Activated CD4-positive, alpha-beta T cell treated with anti-CD3 and anti-CD28 coated beads, Interleukin-2, amount 50 U/mL, for 48 hours (primary cell): ENCODE measurements at regions not wholly inside any gene's neighbourhood (a gene's known extent, or its start where the extent isn't known, plus 50 kb on each side); places are given as distances from the start of the nearest gene placed in this dataset.
"Not testable (repeated sequence)": the region's sequence is repeated elsewhere in the genome, so short reads cannot be mapped to it uniquely, and the experiment has no call there.

Experiments
- DNase-seq, 2 experiments: peaks; one replicate each; pipeline ENCODE4 v3.0.0-alpha.2; 2020

DNA sequence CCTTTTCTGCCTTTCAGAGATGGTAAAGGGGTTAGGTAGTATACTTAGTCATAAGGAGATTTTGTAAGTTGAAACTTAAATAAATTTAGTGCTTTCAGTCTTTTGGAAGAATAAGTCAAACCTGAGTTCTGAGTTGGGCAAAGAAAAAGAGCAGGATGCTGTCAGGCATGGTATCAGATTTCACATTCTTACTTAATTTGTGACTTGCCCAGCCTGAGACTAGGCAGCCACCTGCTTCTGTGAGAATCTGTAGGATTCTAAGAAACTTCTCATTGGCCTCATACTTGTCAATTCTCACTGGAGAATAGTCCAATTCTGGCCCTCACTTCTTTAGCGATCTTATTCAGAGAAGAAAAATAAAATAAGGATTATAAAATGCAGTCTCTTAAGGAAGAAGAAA lies 577.5 kb downstream of the DIPK2A start:
- DNase-seq, result no peak

GRCh38 chr3:144552346-144553057 lies 580.9 kb downstream of the DIPK2A start:
- DNase-seq, result no peak

DNA sequence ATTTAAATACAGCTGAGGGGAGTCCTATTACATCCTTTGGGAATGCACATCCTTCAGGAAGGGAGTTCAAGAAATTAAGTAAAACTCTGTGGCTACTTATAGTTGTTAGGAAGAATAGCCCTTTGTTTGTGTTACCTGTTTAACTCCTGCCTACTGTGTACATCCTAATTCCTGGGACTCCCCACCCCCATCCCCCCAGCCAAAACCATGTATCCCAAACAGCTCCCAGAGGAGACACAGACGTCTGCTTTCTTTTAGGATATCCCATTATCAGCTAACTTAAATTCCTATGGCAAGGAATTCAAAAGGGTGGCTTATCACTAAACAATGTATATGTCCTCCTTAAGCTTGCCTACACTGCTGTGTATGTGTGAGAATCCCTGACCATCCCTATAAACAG lies 581.7 kb downstream of the DIPK2A start:
- DNase-seq, result no peak

DNA sequence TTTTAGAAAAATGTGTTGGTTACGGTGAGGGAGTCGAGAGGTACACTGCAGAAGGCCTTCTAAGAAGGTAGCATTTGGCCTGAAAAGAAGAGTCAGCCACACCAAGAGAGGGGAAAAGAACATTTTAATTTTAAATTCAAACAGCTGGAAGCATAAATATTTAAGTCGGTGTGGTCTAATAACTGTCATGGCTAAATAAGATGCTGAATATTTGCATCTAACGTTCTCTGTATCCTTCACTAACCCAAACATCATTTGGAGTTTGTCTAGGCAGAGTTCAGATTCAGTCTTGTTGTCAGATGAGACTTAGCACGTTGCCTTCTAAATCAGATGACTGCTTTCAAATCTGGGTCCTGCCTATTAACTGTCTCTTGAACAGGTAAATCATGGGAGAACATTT lies 583.3 kb downstream of the DIPK2A start:
- DNase-seq, result no peak

- DNase-seq, result no peak
Observed at GRCh38 chr3:144556392-144556791, 584.8 kb downstream of the DIPK2A start.

- DNase-seq, result no peak
Observed at GRCh38 chr3:144557515-144557914, 585.9 kb downstream of the DIPK2A start.

DNA sequence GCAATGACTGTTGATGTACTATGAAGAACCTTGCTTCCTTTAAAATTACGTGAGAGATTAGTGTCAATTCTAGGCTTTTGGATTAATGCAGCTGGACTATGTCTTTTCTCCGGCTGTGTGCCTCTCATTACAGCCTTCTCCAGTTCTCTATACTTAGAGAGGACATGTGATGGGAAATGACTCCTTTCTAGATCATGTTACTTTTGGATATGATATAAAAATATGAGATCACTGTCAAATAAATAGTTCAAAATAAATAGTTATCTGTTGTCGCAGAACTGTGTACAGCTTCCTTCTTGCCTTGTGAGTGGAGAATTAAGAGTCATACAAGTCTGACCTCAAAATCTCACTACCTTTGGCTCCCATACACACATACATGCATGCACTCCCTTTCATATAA lies 592.4 kb downstream of the DIPK2A start:
- DNase-seq, result no peak

- no peak for DNase-seq
Observed at GRCh38 chr3:144566320-144566719, 594.7 kb downstream of the DIPK2A start.

GRCh38 chr3:144569651-144570050 lies 598.0 kb downstream of the DIPK2A start:
- DNase-seq, result no peak

DNA sequence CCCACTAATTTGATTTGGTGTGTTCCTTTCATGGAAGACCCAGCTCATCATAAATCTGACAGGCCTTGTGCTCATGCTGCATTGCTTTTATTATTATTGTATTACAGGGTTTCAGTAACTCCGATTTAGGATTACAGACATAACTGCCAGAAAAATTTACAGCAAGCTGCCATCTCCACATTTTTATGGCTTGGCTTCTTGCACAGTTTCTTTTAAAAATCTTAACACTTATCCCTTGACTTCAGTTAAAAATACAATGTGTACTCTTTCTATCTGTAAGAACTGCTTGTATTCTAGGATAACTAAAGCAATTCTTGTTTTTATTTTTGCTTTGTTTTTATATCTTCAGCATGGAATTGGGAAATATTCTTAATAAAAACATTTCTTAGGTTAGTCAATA lies 612.2 kb downstream of the DIPK2A start:
- DNase-seq, result no peak

DNA sequence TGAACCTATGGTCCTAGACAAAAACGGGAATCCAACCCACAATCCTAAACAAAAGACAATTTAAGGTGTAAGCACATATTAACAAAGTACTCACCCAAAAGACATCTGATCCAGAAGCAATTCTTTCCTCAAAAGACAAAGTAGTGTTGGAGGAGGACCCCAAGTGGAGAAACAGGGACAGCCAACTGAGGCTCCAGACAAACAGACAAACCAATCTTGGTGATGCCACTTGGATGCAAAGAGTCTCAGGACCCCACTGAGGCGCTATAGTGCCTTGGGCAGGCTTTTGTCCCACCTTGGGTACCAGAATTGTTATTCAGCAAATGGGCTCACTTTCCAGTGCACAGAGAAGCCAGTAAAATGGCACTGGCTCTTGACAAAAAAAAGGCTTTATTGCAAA lies 613.8 kb downstream of the DIPK2A start:
- no peak for DNase-seq

GRCh38 chr3:144585953-144586352 lies 614.3 kb downstream of the DIPK2A start:
- no peak for DNase-seq

DNA sequence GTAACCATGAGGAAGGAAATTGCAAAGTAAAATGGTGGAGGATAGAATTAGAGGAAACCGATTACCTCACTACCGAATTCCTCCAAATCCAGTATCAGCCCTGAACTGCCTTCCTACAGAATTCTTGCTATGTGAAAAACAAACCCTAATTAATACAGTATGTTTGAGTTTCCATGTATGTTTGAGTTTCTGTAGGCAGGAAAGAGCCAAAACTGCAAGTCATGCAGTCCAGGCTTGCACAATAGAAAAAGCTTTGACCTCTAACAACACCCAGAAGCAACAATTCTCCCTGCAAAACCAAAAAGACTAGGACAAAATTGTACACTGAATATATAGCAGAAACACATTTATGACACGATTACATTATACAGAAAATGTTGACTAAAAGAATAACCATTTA lies 614.8 kb downstream of the DIPK2A start:
- no peak for DNase-seq

DNA sequence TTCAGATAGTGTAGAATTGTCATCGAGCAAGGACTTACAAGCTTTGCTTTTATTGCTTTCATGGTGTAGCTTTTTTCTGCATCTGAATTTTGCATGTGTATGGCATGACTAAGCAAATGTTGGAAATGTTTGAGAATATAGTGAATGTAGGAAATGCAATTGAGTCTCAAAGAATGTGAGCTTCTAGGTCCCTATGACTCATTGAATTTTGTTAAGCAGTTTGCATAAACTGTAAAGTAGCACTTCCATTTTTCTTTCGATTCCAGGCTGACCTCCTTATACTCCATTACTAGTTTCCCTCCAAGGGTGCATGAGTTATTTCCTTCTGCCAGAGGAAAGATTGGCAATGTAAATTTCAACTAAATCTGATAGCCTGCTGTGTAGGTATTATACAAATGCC lies 619.2 kb downstream of the DIPK2A start:
- no peak for DNase-seq

GRCh38 chr3:144593881-144594280 lies 622.3 kb downstream of the DIPK2A start:
- DNase-seq, result no peak

DNA sequence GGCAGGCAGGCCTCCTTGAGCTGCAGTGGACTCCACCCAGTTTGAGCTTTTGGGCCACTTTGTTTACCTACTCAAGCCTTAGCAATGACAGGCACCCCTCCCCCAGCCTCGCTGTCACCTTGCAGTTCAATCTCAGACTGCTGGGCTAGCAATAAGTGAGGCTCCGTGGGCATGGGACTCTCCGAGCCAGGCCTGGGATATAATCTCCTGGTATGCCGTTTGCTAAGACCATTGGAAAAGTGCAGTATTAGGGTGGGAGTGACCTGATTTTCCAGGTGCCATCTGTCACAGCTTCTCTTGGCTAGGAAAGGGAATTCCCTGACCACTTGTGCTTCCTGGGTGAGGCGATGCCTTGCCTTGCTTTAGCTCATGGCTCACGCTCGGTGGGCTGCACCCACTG lies 648.6 kb downstream of the DIPK2A start:
- DNase-seq, result not testable (repeated sequence)

DNA sequence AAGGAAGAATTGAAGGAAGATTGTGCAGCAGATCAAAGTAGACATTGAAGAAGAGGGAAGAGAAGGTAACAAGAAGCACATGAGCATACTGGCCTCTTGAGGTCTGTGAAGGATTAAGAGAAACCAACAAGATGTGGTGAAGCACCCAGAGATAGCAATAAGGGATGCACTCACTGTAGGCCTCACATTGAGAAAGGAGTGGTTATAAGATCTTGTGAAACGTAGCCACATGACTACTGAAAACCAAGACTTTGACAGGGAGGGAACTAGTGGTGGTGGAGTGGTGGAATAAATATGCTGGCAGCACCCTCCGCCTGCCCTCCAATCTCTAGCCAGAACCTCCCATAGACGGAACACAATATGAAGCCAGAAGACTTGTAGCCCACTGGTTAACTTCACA lies 651.2 kb downstream of the DIPK2A start:
- no peak for DNase-seq

DNA sequence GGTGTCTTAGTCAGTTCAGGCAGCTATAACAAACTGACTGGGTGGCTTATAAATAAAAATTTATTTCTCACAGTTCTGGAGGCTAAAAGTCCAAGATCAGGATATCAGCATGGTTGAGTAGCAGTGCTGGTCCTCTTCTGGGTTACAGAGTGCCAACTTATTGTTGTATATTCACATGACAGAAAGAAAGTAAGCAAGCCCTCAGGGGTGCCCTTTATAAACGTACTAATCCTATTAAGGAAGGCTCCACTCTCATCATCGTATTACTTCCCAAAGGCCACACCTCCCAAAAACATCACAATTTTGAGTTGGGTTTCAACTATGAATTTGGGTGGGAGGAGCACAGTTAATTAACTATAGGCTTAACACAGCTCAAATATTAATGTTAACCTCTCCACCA lies 653.0 kb downstream of the DIPK2A start:
- no peak for DNase-seq

- DNase-seq, result no peak
Observed at GRCh38 chr3:144626835-144627234, 655.2 kb downstream of the DIPK2A start.

- no peak for DNase-seq
Observed at GRCh38 chr3:144629381-144629780, 657.8 kb downstream of the DIPK2A start.

- no peak for DNase-seq
Observed at GRCh38 chr3:144636833-144637232, 665.2 kb downstream of the DIPK2A start.

- DNase-seq, result no peak
Observed at GRCh38 chr3:144638009-144638408, 666.4 kb downstream of the DIPK2A start.

DNA sequence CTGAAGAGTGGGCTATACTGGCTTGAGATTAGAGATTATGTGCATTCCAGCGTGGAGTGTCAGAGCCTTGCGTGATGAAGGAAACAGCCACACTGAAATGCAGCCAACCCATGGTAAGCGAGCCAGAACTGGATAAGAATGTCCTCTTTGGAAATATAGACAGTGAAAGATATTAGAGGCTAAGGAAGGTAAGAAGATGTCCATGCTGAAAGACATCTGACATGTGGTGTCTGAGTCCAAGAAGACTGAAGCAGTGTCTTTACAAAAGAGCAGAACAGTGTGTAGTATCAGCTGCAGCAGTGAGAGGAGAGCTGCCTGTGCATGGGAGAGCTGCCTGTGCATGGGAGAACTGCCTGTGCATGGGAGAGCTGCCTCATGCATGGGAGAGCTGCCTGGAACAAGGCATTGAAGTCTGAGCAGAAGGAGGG lies 672.2 kb downstream of the DIPK2A start:
- no peak for DNase-seq

DNA sequence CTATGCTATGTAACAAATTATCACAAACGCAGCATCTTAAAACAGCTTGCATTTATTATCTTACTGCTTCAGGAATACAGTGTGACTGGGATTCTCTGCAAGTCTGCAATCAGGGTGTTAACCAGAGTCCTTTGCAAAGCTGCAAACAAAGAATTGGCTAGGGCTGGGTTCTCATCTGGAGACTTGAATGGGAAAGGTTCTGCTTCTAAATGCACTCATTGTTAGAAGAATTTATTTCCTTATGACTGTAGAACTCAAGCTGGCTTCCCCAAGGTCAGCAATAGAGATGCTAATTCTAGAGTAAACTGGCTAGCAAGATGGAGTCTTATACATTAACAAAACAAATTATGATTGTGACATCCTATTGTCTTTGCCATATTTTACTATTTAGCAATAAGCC lies 673.7 kb downstream of the DIPK2A start:
- no peak for DNase-seq

GRCh38 chr3:144650380-144650779 lies 678.8 kb downstream of the DIPK2A start:
- no peak for DNase-seq
